Stimulated activated CD4-positive, alpha-beta T cell treated with anti-CD3 and anti-CD28 coated beads, Interleukin-15, amount 100 ng/mL, for 1 hour (primary cell): ENCODE measurements at regions not wholly inside any gene's neighbourhood (a gene's known extent, or its start where the extent isn't known, plus 50 kb on each side); places are given as distances from the start of the nearest gene placed in this dataset.

Source experiments
- DNase-seq, 2 donors: peaks; one replicate each; pipeline ENCODE4 v3.0.0-alpha.2; 2020; ENCODE audit warnings: low read depth in 1 of 2, low spot score in 1 of 2

DNA sequence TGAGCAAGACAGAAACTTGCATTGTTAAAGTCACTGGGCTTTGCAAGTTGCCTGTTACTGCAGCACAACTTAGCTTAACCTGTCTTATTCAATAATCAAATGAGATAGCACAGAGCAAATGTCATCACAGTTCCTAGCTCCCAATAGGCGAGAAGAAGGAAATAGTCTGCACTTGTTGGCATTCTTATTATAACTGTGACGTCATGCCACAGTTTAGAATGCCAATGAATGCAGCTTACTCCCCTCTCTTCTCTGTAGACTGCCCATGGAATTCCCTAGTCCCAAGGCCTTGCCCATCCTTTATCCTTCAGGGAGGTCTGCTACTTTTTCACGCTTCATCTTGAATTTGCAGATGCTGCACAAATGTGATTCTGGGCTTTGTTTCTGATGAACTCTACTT lies 1094.9 kb upstream of the AUTS2 start:
- no peak for DNase-seq

DNA sequence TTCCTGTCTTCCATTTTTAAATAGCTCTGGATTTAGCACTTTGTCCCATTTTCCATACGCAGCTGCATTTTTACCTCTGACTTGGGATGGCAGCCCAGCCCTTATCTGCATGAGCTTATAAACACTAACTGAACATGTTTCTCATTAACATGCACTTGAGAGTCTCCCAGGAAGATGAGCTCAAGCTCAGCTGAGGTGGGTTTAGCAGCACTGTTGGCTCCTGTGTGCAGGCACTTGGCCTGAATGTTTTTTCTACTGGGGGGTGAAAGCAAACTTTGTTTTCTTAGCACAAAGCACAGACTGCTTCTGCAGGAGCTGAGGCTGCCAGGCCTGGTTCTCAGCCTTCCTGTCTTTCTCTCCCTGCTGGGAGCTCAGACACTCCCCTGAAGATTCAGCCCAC lies 1093.6 kb upstream of the AUTS2 start:
- DNase-seq: no peak

DNA sequence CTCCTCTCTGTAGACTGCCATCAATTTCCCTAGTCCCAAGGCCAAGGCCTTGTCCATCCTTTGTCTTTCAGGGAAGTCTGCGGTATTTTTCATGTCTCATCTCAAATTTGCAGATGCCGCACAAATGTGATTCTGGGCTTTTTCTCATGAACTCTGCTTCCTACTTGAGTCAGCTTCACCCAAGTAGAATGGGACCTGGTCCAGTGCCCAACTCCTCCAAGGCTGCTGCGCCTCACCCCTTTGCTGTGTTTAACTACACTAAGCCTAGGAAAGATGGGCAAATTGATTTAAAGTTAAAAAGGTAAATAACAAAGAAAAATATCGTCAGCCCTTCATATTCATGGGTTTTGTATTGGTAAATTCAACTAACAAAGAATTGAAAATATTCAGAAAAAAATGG lies 1092.6 kb upstream of the AUTS2 start:
- no peak for DNase-seq

GRCh38 chr7:68507668-68508067 lies 1090.6 kb upstream of the AUTS2 start:
- no peak for DNase-seq

- no peak for DNase-seq
Measured at GRCh38 chr7:68509054-68509453, 1089.2 kb upstream of the AUTS2 start.

- DNase-seq: no peak
Measured at GRCh38 chr7:68509603-68510002, 1088.7 kb upstream of the AUTS2 start.

DNA sequence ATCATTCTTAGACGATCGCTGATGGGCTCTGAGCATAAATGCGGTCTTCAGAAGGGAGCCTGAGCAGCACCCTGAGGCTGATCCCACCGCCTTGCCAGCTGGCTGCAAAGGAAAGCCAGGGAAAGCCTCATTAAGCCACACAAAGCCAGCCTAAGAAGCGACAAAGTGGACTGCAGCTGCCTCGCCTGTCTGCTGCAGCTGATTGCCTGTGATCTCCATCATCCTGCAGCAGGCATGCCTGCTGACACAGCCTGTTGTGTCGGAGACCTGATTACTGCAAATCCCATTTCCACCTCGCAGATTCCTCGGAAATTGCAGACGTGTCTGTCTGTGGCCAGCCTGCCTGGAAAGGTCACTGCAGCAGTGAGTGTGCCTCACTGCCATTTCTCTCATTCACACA lies 1087.0 kb upstream of the AUTS2 start:
- no peak for DNase-seq

- DNase-seq: no peak
Measured at GRCh38 chr7:68512466-68512865, 1085.8 kb upstream of the AUTS2 start.

DNA sequence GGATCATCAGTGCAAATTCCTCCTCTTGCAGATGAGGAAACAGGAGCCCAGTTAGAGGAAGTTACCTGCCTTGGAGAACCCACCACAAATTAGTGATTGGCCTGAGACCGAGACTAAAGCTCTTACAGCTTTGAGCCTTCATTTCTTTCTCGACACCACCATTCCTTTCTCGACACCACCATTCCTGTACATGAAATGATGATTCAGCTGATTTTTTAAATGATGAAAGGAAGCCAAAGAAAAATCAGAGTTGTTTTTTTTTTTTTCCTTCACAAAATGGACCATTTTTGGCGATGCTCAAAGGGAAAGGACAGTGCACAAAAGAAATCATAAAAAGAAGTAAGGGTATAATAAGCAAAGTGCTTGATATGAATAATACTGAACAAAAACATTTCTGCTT lies 1080.2 kb upstream of the AUTS2 start:
- no peak for DNase-seq

DNA sequence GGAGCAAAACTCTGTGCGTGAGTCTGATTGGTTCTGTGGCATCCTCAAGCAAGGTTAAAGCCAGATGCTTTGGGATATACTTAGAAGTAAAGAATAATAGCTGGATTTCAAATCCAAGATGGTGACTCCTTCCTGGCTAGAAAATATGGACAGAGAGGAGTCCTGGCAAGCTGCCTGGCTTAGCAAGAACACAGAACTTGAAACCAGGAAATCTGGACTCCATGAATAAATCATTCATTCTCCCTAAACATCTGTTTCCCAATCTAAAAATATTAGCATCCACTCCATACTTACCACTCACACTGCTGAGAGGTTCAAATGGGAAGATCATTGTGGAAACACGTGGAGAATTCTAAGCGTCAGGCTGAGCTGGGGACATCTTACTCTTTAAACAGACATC lies 1074.1 kb upstream of the AUTS2 start:
- DNase-seq: no peak

DNA sequence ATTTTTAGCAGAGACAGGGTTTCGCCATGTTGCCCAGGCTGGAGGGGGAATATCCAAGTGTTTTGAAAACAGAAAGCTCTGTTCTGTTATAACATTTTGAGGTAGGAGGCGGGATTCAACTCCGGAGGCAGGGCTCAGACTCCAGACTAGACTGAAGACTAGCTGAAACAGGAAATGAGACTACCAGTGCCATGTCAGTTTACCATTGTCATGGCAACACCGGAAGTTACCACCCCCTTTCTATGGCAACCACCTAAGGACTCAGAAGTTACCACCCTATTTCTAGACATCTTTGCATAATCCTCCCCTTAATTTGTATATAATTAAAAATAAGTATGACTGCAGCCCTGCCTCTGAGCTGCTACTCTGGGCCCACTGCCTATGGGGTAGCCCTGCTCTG lies 1069.1 kb upstream of the AUTS2 start:
- no peak for DNase-seq

GRCh38 chr7:68535266-68535665 lies 1063.0 kb upstream of the AUTS2 start:
- DNase-seq: no peak

GRCh38 chr7:68537051-68537773 lies 1061.1 kb upstream of the AUTS2 start:
- no peak for DNase-seq

- no peak for DNase-seq
Measured at GRCh38 chr7:68537774-68538071, 1060.6 kb upstream of the AUTS2 start.

GRCh38 chr7:68542831-68543230 lies 1055.4 kb upstream of the AUTS2 start:
- DNase-seq: no peak

DNA sequence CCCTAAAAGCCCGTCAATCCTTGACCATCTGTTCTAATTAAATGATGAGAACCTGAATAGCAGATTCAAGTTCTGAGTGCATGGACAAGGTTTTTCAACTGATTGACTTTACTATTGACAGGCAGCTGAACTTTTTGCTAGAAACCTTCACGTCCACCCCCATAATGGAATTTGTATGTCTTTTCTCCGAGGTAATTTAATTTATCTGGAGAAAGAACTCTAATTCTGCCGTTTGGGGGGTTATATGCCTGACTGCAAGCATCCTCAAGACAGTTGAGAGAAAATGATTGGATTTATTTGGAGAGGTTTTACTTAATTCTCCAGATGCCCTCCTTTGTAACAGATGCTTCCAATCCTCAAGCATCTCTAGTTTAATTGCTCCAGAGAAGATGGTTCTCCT lies 1053.4 kb upstream of the AUTS2 start:
- DNase-seq: no peak

- no peak for DNase-seq
Measured at GRCh38 chr7:68547181-68547580, 1051.1 kb upstream of the AUTS2 start.

DNA sequence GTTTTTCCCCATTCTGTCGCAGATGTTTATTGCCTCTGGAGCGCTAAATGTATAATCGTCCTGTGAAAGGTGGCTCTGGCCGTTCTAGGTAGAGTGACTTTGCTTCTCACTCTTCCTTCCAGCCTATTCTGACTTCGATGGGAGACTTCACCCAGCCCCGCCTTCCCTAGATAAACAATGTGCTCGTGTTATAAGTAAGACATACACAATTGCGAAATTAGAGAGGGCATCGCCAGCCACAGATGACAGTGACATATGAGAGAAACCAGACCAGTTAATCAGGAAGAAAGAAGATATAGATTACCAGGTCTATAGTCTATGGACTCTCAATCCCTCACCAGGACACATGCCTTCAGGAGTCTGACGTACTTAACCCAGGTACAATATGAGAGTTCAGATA lies 1050.5 kb upstream of the AUTS2 start:
- DNase-seq: no peak

DNA sequence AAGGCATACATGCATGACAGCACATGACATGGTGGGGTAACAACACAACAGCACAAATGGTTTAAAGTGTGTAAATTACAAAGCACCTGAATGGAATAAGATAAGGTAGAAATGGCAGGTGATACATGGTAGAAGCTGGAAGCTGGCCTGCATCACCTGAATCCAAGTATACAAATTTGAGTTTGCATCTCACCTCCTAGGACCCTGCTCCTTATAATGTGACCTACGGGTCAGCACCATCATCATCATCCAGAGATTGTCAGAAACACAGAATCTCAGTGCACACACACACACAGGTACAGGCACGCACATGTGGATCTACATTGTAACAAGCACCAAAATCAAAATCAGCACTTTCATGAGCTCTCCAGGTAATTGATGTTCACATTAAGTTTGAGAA lies 1048.2 kb upstream of the AUTS2 start:
- DNase-seq: no peak

GRCh38 chr7:68550635-68551034 lies 1047.6 kb upstream of the AUTS2 start:
- DNase-seq: no peak

- no peak for DNase-seq
Measured at GRCh38 chr7:68556537-68556936, 1041.7 kb upstream of the AUTS2 start.

- DNase-seq: no peak
Measured at GRCh38 chr7:68559518-68559917, 1038.8 kb upstream of the AUTS2 start.

DNA sequence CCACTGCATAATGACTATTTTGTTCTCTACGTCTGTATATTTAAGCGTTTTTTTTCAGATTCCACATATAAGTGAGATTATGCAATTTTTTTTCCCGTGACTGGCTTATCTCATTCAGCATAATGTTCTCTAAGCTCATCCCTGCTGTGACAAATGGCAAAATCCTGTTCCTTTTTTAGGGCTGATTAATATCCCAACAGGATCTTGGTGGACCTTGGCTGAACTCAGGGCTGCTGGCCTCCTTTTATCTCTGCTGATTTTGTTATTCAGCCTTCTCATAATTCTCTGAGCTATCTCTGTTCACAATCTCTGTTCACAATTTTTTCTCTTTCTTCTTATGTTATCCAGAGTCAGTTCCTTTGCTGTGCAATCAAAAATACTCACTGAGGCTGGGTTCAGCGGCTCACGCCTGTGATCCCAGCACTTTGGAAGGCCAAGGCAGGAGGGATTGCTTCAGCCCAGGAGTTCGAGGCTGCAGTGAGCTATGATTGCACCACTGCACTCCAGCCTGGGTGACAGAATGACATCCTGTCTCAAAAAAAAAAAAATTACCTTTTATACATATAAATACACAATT lies 1035.9 kb upstream of the AUTS2 start:
- no peak for DNase-seq
